Calu3 (cell line): ENCODE measurements at regions not wholly inside any gene's neighbourhood (a gene's known extent, or its start where the extent isn't known, plus 50 kb on each side); places are given as distances from the start of the nearest gene placed in this dataset.

Experiments used
- BruUV-seq: library from RNA; stranded (reverse); fragments of 400-500 nt; replicated peaks from 2 replicates; lab custom pipeline; 2021; lab: Mats Ljungman, UMichigan
- CTCF ChIA-PET: fragments of 300-600 bp; sonication (Branson Sonifier 250); formaldehyde crosslinking; loops from one replicate; lab custom pipeline; 2022; ENCODE audit warnings: antibody characterized with exemption; lab: Charles Lee
- DNase-seq: peaks from one replicate; pipeline ENCODE4 v3.0.0; 2022
- H3K27ac Mint-ChIP-seq: one replicate; pipeline ENCODE4 v1.8.0; 2022; ENCODE audit warnings: mixed read lengths; ENCODE audit not compliant: unreplicated experiment
- H3K27me3 Mint-ChIP-seq: one replicate; pipeline ENCODE4 v1.8.0; 2022; ENCODE audit warnings: mixed read lengths; ENCODE audit not compliant: unreplicated experiment
- H3K36me3 Mint-ChIP-seq: one replicate; pipeline ENCODE4 v1.8.0; 2022; ENCODE audit warnings: mild to moderate bottlenecking, moderate library complexity, mixed read lengths; ENCODE audit not compliant: insufficient read depth, unreplicated experiment
- H3K4me1 Mint-ChIP-seq: one replicate; pipeline ENCODE4 v1.8.0; 2022; ENCODE audit warnings: mild to moderate bottlenecking, low read depth, mixed read lengths; ENCODE audit not compliant: unreplicated experiment
- H3K4me3 Mint-ChIP-seq: one replicate; pipeline ENCODE4 v1.8.0; 2022; ENCODE audit warnings: mild to moderate bottlenecking, low read depth, moderate library complexity, mixed read lengths; ENCODE audit not compliant: unreplicated experiment
- H3K9me3 Mint-ChIP-seq: one replicate; pipeline ENCODE4 v1.8.0; 2022; ENCODE audit warnings: low read depth, mixed read lengths; ENCODE audit not compliant: unreplicated experiment
- intact Hi-C: fragments of 100-400 bp; cut with micrococcal nuclease; formaldehyde crosslinking; loops from one replicate; pipeline ENCODE4 v1.10.0; 2022; ENCODE audit not compliant: unreplicated experiment
- TF ChIP-seq, protein P1 (sequence below): fragments of 200-600 bp; IDR thresholded peaks from one replicate; pipeline ENCODE4 v1.8.0; 2022; ENCODE audit warnings: antibody characterized with exemption; ENCODE audit not compliant: unreplicated experiment

DNA sequence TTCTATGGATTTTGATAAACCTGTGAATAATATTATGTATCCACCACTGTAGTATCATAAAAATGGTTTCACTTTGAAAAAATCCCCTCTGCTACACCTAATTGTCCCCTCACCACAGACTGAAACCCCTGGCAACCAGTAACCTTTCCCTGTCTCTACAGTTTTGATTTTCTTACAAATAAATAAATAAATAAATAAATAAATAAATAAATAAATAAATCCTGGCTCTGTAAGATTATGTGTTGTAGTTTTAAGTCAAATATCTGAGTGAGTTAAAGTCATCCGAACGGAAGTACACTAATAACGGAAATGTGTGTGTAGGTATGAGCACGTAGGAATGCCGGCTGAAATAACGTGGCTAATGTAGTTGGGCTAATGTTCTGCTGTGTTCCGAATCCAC is 641.5 kb downstream of the GABRG1 start:
- Mint-ChIP-seq H3K9me3 (peaks cover 9% of the 10 kb centered on the region), H3K36me3 (no peaks in the 10 kb centered on the region), H3K27me3 (no peaks in the 10 kb centered on the region), H3K27ac (no peak overlapping the region), H3K4me3 (no peak overlapping the region), H3K4me1 (no peaks in the 10 kb centered on the region)
- BruUV-seq, result no TSS peak
- CTCF ChIA-PET, result no interaction called here
- no peak for DNase-seq
- TF ChIP-seq, protein P1, sequence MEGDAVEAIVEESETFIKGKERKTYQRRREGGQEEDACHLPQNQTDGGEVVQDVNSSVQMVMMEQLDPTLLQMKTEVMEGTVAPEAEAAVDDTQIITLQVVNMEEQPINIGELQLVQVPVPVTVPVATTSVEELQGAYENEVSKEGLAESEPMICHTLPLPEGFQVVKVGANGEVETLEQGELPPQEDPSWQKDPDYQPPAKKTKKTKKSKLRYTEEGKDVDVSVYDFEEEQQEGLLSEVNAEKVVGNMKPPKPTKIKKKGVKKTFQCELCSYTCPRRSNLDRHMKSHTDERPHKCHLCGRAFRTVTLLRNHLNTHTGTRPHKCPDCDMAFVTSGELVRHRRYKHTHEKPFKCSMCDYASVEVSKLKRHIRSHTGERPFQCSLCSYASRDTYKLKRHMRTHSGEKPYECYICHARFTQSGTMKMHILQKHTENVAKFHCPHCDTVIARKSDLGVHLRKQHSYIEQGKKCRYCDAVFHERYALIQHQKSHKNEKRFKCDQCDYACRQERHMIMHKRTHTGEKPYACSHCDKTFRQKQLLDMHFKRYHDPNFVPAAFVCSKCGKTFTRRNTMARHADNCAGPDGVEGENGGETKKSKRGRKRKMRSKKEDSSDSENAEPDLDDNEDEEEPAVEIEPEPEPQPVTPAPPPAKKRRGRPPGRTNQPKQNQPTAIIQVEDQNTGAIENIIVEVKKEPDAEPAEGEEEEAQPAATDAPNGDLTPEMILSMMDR, result no peak
- intact Hi-C loops, result no loop called here

GRCh38 chr4:45477311-45477733 is 646.5 kb downstream of the GABRG1 start:
- no peak overlapping the region for H3K27ac Mint-ChIP-seq
- no peak overlapping the region for H3K4me3 Mint-ChIP-seq
- CTCF ChIA-PET, result no interaction called here
- BruUV-seq, result no TSS peak
- DNase-seq, result no peak
- TF ChIP-seq, protein P1, result no peak
- no peaks in the 10 kb centered on the region for H3K27me3 Mint-ChIP-seq
- intact Hi-C loops, result no loop called here
- peaks cover 10% of the 10 kb centered on the region for H3K9me3 Mint-ChIP-seq
- H3K36me3 Mint-ChIP-seq, result no peaks in the 10 kb centered on the region
- no peaks in the 10 kb centered on the region for H3K4me1 Mint-ChIP-seq

DNA sequence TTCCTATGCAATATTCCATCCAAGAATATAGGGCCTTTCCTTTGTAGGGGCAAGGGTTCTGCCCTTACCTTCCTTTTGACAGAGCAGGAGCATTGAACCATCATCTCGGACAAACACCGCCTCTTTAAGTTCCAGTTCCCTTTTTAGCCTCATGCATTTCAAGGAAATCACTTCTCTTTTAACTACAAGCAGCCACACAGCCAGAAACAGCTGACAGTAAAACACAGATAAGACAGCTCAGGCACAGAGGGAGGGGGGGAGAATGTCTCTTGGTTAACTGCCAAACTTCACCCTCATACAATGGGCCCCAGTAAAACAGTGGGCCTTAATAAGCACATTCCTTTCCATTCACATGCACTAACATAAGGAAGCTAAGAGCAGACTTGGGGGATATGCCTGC is 648.3 kb downstream of the GABRG1 start:
- H3K36me3 Mint-ChIP-seq, result no peaks in the 10 kb centered on the region
- H3K27ac Mint-ChIP-seq, result no peak overlapping the region
- TF ChIP-seq, protein P1, result no peak
- no peak for DNase-seq
- H3K9me3 Mint-ChIP-seq, result peaks cover 8% of the 10 kb centered on the region
- BruUV-seq, result no TSS peak
- no peak overlapping the region for H3K4me3 Mint-ChIP-seq
- H3K4me1 Mint-ChIP-seq, result no peaks in the 10 kb centered on the region
- CTCF ChIA-PET, result no interaction called here
- intact Hi-C loops, result no loop called here
- no peaks in the 10 kb centered on the region for H3K27me3 Mint-ChIP-seq

GRCh38 chr4:45472490-45472889 is 651.4 kb downstream of the GABRG1 start:
- no peaks in the 10 kb centered on the region for H3K27me3 Mint-ChIP-seq
- intact Hi-C loops, result no loop called here
- TF ChIP-seq, protein P1, result no peak
- H3K4me1 Mint-ChIP-seq, result no peaks in the 10 kb centered on the region
- H3K36me3 Mint-ChIP-seq, result no peaks in the 10 kb centered on the region
- CTCF ChIA-PET, result no interaction called here
- H3K4me3 Mint-ChIP-seq, result no peak overlapping the region
- H3K9me3 Mint-ChIP-seq, result peaks cover 8% of the 10 kb centered on the region
- BruUV-seq, result no TSS peak
- DNase-seq, result no peak
- no peak overlapping the region for H3K27ac Mint-ChIP-seq
